ENCODE measurements at regions not wholly inside any gene's neighbourhood (a gene's known extent, or its start where the extent isn't known, plus 50 kb on each side); places are given as distances from the start of the nearest gene placed in this dataset.
"Not testable (repeated sequence)": the region's sequence is repeated elsewhere in the genome, so short reads cannot be mapped to it uniquely, and the experiment has no call there.

DNA sequence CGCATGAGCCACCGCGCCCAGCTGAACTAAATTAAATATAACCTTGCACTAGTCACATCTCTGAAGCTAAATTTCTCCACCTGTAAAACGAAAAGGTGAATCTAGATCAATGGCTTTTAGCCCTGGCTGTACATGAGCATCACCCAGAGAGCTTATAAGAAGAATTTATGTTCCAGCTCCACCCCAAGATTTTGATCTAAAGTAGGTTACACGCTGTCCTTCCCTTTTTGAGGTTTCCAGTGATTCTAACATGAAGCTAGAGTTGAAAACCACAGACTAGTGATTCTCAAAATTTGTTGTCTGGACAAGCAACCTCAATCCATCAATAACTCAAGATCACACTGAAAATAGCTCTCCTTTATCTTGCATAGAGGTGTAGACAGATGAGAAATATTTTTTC is 208.8 kb upstream of the CRIM1 start:
- no peak for TF ChIP-seq POLR2A (IDR thresholded peaks at IDR 0.05; ENCODE audit: low read depth, low read length)
- no peak for FAIRE-seq
- DNase-seq (ENCODE audit: insufficient read length) = no peak

DNA sequence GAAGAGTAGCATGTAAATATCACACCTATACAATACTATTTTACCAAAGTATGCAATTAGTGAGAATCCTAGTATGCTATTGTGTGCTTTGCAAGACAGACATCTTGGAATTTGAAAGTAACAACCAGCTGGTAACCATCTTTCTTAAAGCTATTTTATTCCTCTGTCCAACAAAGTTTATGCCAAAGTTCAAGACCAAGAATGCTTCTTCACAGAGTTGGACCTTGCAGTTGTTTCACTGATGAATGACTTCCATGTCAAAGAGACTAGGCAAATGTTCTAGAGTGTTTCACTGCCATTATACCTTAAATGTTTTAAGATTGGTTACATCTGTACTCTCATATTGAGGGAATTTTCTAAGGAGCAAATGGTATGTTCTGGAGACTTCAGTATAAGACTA is 215.2 kb upstream of the CRIM1 start:
- TF ChIP-seq POLR2AphosphoS5 (IDR thresholded peaks at IDR 0.05; ENCODE audit: low read depth, low read length) (no peak), POLR2A (IDR thresholded peaks at IDR 0.05; ENCODE audit: low read depth, low read length) (no peak), TAF1 (IDR thresholded peaks at IDR 0.05; ENCODE audit: borderline replicate concordance, low read depth, low read length) (no peak)
- no peak for FAIRE-seq
- no peak for DNase-seq (ENCODE audit: insufficient read length)

DNA sequence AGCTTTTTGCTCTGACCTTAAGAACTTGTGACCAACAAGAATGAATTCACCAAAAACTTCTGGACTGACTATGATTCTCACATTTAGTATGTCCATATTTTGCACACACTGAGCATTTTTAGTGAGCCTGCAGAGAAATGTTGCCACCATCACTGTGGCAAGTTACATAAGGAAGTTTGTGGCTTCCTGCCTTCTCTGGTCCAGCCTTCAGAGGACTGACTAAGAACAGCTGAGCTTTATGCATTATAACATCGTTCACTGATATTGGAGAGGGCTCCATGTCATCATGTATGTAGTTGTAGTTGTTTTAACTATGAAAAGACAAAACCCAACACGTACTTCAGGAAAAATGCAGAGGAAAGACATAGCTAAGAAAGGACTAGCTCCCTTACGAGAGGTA is 218.0 kb upstream of the CRIM1 start:
- FAIRE-seq = no peak
- DNase-seq (ENCODE audit: insufficient read length) = no peak
- TF ChIP-seq POLR2AphosphoS5 (IDR thresholded peaks at IDR 0.05; ENCODE audit: low read depth, low read length) = no peak
- TF ChIP-seq POLR2A (IDR thresholded peaks at IDR 0.05; ENCODE audit: low read depth, low read length) = no peak
- no peak for TF ChIP-seq TAF1 (IDR thresholded peaks at IDR 0.05; ENCODE audit: borderline replicate concordance, low read depth, low read length)

DNA sequence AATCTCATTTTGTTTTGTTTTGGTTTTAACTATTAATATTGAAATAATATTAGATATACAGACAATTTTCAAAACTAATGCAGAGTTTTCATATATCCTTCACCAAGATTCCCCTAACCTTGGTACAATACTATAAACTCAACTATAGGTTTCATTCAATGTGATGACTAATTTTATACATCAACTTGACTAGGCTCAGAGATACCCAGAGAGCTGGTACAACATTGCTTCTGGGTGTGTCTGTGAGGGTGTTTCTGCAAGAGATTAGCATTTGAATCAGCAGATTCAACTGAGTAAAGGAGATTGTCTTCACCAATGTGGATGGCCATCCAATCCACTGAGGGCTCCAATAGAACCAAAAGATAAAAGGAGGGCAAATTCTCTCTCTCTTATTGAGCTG is 221.3 kb upstream of the CRIM1 start:
- DNase-seq (ENCODE audit: insufficient read length) (no peak), FAIRE-seq (no peak)
- TF ChIP-seq POLR2AphosphoS5 (IDR thresholded peaks at IDR 0.05; ENCODE audit: low read depth, low read length) (no peak), POLR2A (IDR thresholded peaks at IDR 0.05; ENCODE audit: low read depth, low read length) (no peak), TAF1 (IDR thresholded peaks at IDR 0.05; ENCODE audit: borderline replicate concordance, low read depth, low read length) (no peak)

DNA sequence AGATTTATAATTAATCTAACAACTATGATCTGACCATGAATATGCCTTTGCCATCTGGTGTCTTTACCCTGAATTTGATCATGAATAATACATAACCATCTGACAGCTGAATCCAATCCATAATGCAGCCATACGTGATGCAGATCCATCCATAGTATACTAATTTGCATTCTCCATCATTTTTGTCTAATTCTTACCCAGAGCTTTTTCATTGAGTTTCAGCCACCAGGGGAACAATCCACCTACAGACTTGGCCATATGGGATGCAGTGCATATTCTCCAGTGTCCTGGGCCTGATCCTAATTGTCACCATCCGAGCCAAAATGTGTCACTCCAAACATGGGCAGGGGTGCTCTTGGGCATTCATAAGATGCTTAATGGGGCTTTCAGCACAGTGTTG is 227.2 kb upstream of the CRIM1 start:
- FAIRE-seq (no peak), DNase-seq (ENCODE audit: insufficient read length) (no peak)
- no peak for TF ChIP-seq POLR2A (IDR thresholded peaks at IDR 0.05; ENCODE audit: low read depth, low read length)
- TF ChIP-seq POLR2AphosphoS5 (IDR thresholded peaks at IDR 0.05; ENCODE audit: low read depth, low read length) = no peak
- no peak for TF ChIP-seq TAF1 (IDR thresholded peaks at IDR 0.05; ENCODE audit: borderline replicate concordance, low read depth, low read length)

DNA sequence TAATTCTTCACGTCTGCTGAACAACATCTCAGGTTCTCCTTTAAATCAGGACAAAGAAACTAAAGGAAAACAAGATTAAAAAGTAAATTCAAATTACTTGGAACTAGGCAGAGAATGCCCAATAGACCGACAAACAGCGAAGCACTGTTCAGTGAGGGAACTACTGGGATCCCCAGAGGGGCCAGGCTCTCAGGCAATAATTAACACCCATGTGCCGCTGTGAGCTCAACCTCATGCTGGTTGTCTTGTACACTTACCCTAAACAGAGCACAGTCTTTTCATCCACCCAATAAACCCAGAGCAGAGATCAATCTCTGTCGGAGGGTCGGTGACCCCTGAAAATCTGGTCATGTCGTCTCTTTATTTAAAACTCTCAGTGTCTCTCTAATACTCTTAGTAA is 229.9 kb upstream of the CRIM1 start:
- FAIRE-seq = no peak
- no peak for DNase-seq (ENCODE audit: insufficient read length)
- TF ChIP-seq TAF1 (IDR thresholded peaks at IDR 0.05; ENCODE audit: borderline replicate concordance, low read depth, low read length) (no peak), POLR2A (IDR thresholded peaks at IDR 0.05; ENCODE audit: low read depth, low read length) (no peak), POLR2AphosphoS5 (IDR thresholded peaks at IDR 0.05; ENCODE audit: low read depth, low read length) (no peak)

DNA sequence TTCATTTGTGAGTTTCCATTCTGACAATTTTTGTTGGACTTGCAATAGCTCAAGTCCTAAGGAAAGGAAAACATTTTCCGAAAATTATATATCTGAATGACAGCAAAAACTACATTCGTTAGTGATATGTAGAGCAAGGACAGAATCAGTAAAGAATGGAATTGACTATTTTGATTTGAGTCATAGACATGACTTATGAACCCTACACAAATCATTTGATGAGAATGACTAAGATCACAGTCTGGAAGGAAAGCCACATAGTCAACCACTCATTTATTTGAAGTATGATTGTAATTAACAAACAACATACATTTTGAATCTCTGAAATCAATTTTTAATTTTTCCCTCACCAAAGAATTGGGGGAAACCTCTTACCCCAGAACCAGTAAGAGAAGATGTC is 231.6 kb upstream of the CRIM1 start:
- no peak for TF ChIP-seq POLR2A (IDR thresholded peaks at IDR 0.05; ENCODE audit: low read depth, low read length)
- no peak for TF ChIP-seq TAF1 (IDR thresholded peaks at IDR 0.05; ENCODE audit: borderline replicate concordance, low read depth, low read length)
- TF ChIP-seq POLR2AphosphoS5 (IDR thresholded peaks at IDR 0.05; ENCODE audit: low read depth, low read length) = no peak
- DNase-seq (ENCODE audit: insufficient read length) (no peak), FAIRE-seq (no peak)

DNA sequence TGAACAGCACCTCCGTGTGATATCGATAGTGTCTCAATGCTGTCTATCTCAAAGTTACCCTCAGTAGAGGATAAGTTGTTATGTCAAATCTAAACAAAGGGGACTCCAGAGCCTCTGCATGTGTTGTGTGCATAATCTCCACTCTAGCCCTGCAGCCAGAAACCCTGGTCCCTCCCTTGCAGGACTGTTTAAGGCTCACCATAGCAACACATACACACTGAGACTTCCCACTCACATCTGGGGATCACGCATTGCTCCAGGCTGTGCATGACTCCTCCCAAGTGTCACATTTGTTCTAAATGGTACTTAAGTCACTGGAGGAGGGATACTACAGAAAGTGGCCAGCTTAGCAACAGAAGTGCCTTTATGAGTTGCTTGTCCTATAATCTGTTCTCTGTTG is 258.6 kb upstream of the CRIM1 start:
- TF ChIP-seq POLR2AphosphoS5 (IDR thresholded peaks at IDR 0.05; ENCODE audit: low read depth, low read length) (no peak), TAF1 (IDR thresholded peaks at IDR 0.05; ENCODE audit: borderline replicate concordance, low read depth, low read length) (no peak), POLR2A (IDR thresholded peaks at IDR 0.05; ENCODE audit: low read depth, low read length) (no peak)
- no peak for FAIRE-seq
- DNase-seq (ENCODE audit: insufficient read length) = no peak

DNA sequence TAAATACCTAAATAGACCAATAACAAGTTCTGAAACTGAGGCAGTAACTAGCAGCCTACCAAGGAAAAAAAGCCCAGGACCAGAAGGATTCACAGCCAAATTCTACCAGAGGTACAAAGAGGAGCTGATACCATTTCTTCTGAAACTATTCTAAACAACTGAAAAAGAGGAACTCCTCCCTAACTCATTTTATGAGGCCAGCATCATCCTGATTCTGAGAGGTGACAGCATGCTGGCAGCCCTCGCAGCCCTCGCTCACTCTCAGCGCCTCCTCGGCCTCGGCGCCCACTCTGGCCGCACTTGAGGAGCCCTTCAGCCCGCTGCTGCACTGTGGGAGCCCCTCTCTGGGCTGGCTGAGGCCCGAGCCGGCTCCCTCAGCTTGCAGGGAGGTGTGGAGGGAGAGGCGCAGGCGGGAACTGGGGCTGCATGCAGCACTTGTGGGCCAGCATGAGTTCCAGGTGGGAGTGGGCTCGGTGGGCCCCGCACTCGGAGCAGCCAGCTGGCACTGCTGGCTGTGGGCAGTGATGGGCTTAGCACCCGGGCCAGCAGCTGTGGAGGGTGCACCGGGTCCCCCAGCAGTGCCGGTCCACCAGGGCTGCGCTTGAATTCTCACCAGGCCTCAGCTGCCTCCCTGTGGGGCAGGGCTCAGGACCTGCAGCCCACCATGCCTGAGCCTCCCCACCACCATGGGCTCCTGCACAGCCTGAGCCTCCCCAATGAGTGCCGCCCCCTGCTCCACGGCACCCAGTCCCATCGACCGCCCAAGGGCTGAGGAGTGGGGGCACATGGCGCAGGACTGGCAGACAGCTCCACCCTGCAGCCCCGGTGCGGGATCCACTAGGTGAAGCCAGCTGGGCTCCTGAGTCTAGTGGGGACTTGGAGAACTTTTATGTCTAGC is 263.5 kb upstream of the CRIM1 start:
- DNase-seq (ENCODE audit: insufficient read length); FAIRE-seq: not testable (repeated sequence)

DNA sequence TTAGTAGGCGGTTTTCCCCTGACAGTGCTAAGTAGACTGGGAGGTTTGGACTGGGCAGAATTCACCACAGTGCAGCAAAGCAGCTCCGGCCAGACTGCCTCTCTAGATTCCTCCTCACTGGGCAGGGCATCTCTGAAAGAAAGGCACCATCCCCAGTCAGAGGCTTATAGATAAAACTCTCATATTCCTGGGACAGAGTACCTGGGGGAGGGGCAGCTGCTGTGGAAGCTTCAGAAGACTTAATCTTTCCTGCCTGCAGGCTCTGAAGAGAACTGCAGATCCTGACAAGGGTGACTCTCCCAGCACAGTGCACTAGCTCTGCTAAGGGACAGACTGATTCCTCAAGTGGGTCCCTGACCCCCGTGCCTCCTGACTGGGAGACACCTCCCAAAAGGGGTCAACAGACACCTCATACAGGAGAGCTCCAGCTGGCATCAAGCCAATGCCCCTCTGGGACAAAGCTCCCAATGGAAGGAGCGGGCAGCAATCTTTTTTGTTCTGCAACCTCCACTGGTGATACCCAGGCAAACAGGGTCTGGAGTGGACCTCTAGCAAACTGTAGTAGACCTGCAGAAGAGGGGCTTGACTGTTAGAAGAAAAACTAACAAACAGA is 266.8 kb upstream of the CRIM1 start:
- DNase-seq (ENCODE audit: insufficient read length) (no peak), FAIRE-seq (no peak)
- TF ChIP-seq POLR2A (IDR thresholded peaks at IDR 0.05; ENCODE audit: low read depth, low read length) = no peak
- TF ChIP-seq TAF1 (IDR thresholded peaks at IDR 0.05; ENCODE audit: borderline replicate concordance, low read depth, low read length) = no peak
- TF ChIP-seq POLR2AphosphoS5 (IDR thresholded peaks at IDR 0.05; ENCODE audit: low read depth, low read length) = no peak

DNA sequence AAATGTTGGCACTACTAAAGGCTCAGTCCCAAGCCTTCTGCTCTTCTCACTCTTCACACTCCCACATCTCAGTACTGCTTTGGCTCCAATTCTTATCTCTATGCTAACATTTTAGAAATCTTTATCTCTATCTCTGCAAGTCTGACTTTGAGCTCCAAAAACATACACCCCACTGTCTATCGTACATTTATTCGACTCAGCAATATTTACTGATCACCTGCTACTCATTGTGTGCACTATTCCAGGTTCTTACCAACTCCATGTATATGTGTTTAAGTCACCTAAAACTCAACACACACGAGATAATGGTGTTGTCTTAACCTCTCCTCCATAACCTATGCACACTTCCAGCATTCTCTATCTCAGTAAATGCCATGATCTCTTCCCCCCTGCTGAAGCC is 268.2 kb upstream of the CRIM1 start:
- TF ChIP-seq POLR2AphosphoS5 (IDR thresholded peaks at IDR 0.05; ENCODE audit: low read depth, low read length) = no peak
- TF ChIP-seq TAF1 (IDR thresholded peaks at IDR 0.05; ENCODE audit: borderline replicate concordance, low read depth, low read length) = no peak
- no peak for DNase-seq (ENCODE audit: insufficient read length)
- no peak for FAIRE-seq

DNA sequence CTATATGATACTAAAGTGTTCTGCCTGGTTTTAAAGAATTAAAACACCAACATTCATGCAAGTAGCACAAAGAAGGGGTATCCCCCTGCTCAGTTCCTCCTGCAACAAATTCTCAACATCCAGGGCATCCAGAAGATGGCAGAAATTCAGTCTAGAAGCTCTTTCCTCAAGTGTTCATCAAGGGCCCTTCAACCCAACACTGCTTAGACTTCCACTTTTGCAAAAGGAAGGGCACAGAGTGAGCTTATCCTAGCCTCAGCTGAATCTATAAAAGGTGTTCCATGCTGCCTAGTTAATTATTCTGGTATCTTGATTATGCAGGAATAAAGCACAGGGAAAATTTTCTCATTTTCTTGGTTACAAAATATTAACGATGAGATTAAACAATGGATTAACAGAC is 275.8 kb upstream of the CRIM1 start:
- TF ChIP-seq POLR2AphosphoS5 (IDR thresholded peaks at IDR 0.05; ENCODE audit: low read depth, low read length) = no peak
- FAIRE-seq = no peak
- DNase-seq (ENCODE audit: insufficient read length) = no peak

DNA sequence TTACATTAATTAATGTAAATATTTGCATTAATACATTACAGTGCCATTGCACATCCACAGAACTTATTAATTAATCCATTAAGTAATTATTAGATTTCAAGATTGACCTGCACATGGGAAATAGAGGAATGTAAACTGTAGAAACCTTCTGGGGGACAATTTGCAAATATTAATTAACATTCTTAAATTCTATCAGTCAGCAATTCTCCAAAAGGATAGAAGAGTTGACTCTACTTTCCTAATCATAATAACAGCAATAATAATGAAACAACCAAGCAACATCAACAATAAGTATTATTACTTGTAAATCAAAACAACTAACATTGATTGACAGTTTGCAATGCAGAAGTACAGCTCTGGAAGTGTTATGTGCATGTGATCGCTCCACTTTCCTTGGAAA is 281.6 kb upstream of the CRIM1 start:
- TF ChIP-seq POLR2AphosphoS5 (IDR thresholded peaks at IDR 0.05; ENCODE audit: low read depth, low read length) (no peak), POLR2A (IDR thresholded peaks at IDR 0.05; ENCODE audit: low read depth, low read length) (no peak), TAF1 (IDR thresholded peaks at IDR 0.05; ENCODE audit: borderline replicate concordance, low read depth, low read length) (no peak)
- FAIRE-seq = no peak
- DNase-seq (ENCODE audit: insufficient read length) = no peak
